ENCODE measurements at regions not wholly inside any gene's neighbourhood (a gene's known extent, or its start where the extent isn't known, plus 50 kb on each side); places are given as distances from the start of the nearest gene placed in this dataset.

- no peak overlapping the region for H2BK5ac ChIP-seq (ENCODE audit: insufficient read length, low read length)
- WGBS (ENCODE audit: extremely low coverage, insufficient read length, low lambda C conversion rate), result no CpG with 5 or more reads among the region's 16 CpGs
- no peak overlapping the region for H2BK120ac ChIP-seq (ENCODE audit: low read depth, low read length, poor library complexity, severe bottlenecking)
- H4K8ac ChIP-seq (replicated peaks; ENCODE audit: insufficient read length, low read depth, low read length), result no peak overlapping the region
- H3K9me3 Mint-ChIP-seq, result peaks cover 0 to 3% of the 10 kb centered on the region in 2 experiments; a peak in 2 of 5 replicates
- no peak overlapping the region for H3K9ac ChIP-seq (ENCODE audit: extremely low read depth, insufficient read length, low read length)
- H3K4ac ChIP-seq (ENCODE audit: low read depth, low read length), result no peak overlapping the region
- peaks cover 45% of the 10 kb centered on the region for H3K27me3 Mint-ChIP-seq (ENCODE audit: low read depth)
- no peak overlapping the region for H4K5ac ChIP-seq (ENCODE audit: insufficient read length, low read depth, low read length)
- peaks cover 3% of the 10 kb centered on the region; the same call in 1 of the 2 replicates for H3K4me1 ChIP-seq (ENCODE audit: insufficient read depth, low read length)
- H3K27ac Mint-ChIP-seq, result no peak overlapping the region
- H3K18ac ChIP-seq (ENCODE audit: insufficient read length, low read depth, low read length), result no peak overlapping the region
- H2AFZ ChIP-seq (ENCODE audit: low read length), result no peak overlapping the region
- H3K4me1 Mint-ChIP-seq, result peaks cover 13 to 14% of the 10 kb centered on the region in 2 experiments
- H4K91ac ChIP-seq (ENCODE audit: insufficient read length, low read depth, low read length), result no peak overlapping the region
- DNase-seq, result peak; percentile 47
- no peaks in the 10 kb centered on the region for H3K9me3 ChIP-seq (ENCODE audit: control insufficient read depth, low read depth, low read length)
- no peak overlapping the region for H2BK15ac ChIP-seq (ENCODE audit: low read depth, low read length)
- H3K4me3 Mint-ChIP-seq, result peak overlapping the region; percentile 63 to 73
- H2BK20ac ChIP-seq (ENCODE audit: low read depth, low read length, poor library complexity, severe bottlenecking), result no peak overlapping the region
- H3K4me2 ChIP-seq (ENCODE audit: insufficient read depth, insufficient read length, low read length), result peak overlapping the region; percentile 70
- no peak for TF ChIP-seq CTCF (conservative IDR thresholded peaks at IDR 0.05)
- no peak overlapping the region for H3K27ac ChIP-seq (ENCODE audit: insufficient read length, low read depth, low read length)
- H3K14ac ChIP-seq (ENCODE audit: insufficient read depth, low read length), result no peak overlapping the region; the same call in 1 of the 2 replicates
- no peaks in the 10 kb centered on the region for H3K79me1 ChIP-seq (ENCODE audit: insufficient read depth, low read depth, low read length, poor library complexity, severe bottlenecking)
- H2BK12ac ChIP-seq (ENCODE audit: insufficient read length, low read depth, low read length), result no peak overlapping the region
- no peak overlapping the region for H3K23ac ChIP-seq (ENCODE audit: insufficient read length, low read depth, low read length)
- H4K20me1 ChIP-seq (ENCODE audit: control insufficient read depth, insufficient read depth, insufficient read length), result no peaks in the 10 kb centered on the region
- H3K23me2 ChIP-seq (ENCODE audit: insufficient read length, low read depth, low read length, poor library complexity, severe bottlenecking), result peaks cover 10% of the 10 kb centered on the region
- no peak overlapping the region for H3T11ph ChIP-seq (ENCODE audit: low read length)
- H3K27me3 ChIP-seq (ENCODE audit: insufficient read depth, low read length), result no peaks in the 10 kb centered on the region
- H3K79me2 ChIP-seq (ENCODE audit: insufficient read depth, low read length), result no peaks in the 10 kb centered on the region
- no peak overlapping the region for H3K56ac ChIP-seq (ENCODE audit: insufficient read length, low read depth, low read length)
- peaks cover 0 to 2% (median 0%) of the 10 kb centered on the region in 3 experiments; a peak in 3 of 7 replicates for H3K36me3 Mint-ChIP-seq (ENCODE audit: insufficient read depth in 1 of 3, low read depth in 3 of 3)
- H2AK5ac ChIP-seq (ENCODE audit: insufficient read length, low read length), result no peak overlapping the region
Observed at GRCh38 chr11:121723246-121723741, 270.5 kb upstream of the SORL1-AS1 start.
